Fibroblast of lung (primary cell): ENCODE measurements at regions not wholly inside any gene's neighbourhood (a gene's known extent, or its start where the extent isn't known, plus 50 kb on each side); places are given as distances from the start of the nearest gene placed in this dataset.

Source experiments
- DNase-seq, 2 donors: peaks; one replicate each; pipeline versions ENCODE4 v3.0.0 to v3.0.0-alpha.2; 2010; ENCODE audit warnings: low read depth in 2 of 2
- H2AFZ ChIP-seq: 2 replicates; pipeline ENCODE4 v1.5.1; 2012; ENCODE audit warnings: low read length, control low read depth, inconsistent platforms
- H3K27ac ChIP-seq: 2 replicates; pipeline ENCODE4 v1.5.1; 2011; ENCODE audit warnings: low read length, control low read depth; ENCODE audit not compliant: insufficient read depth
- H3K27me3 ChIP-seq: 2 replicates; pipeline ENCODE4 v1.5.1; 2011; ENCODE audit warnings: mild to moderate bottlenecking, low read length; ENCODE audit not compliant: control insufficient read depth, insufficient read depth
- H3K36me3 ChIP-seq: 2 replicates; pipeline ENCODE4 v1.5.1; 2011; ENCODE audit warnings: low read length; ENCODE audit not compliant: control insufficient read depth, insufficient read depth
- H3K4me1 ChIP-seq: 2 replicates; pipeline ENCODE4 v1.5.1; 2011; ENCODE audit warnings: low read length; ENCODE audit not compliant: control insufficient read depth, insufficient read depth; ENCODE audit errors: extremely low read depth
- H3K4me2 ChIP-seq: 2 replicates; pipeline ENCODE4 v1.5.1; 2011; ENCODE audit warnings: low read length, control low read depth; ENCODE audit not compliant: insufficient read depth; ENCODE audit errors: extremely low read depth
- H3K4me3 ChIP-seq, 4 experiments: fragments of 200-600 bp in 1 of 4; sonication (generic) in 1 of 4; replicated peaks in 1 of 4; 2 replicates each; pipeline ENCODE4 v1.5.1; 2011 to 2016; ENCODE audit warnings: low read length in 4 of 4, low read depth in 3 of 4, mild to moderate bottlenecking in 3 of 4, control low read depth in 2 of 4, inconsistent platforms in 1 of 4, mixed read lengths in 1 of 4; ENCODE audit not compliant: insufficient read depth in 1 of 4; ENCODE audit errors: control extremely low read depth in 1 of 4
- H3K79me2 ChIP-seq: 2 replicates; pipeline ENCODE4 v1.5.1; 2012; ENCODE audit warnings: mild to moderate bottlenecking, low read length, inconsistent platforms; ENCODE audit not compliant: control insufficient read depth, insufficient read depth
- H3K9ac ChIP-seq: 2 replicates; pipeline ENCODE4 v1.5.1; 2011; ENCODE audit warnings: mild to moderate bottlenecking, low read length, control low read depth; ENCODE audit not compliant: insufficient read depth
- H3K9me3 ChIP-seq: 2 replicates; pipeline ENCODE4 v1.5.1; 2012; ENCODE audit warnings: low read depth, low read length; ENCODE audit not compliant: control insufficient read depth, insufficient read depth
- H4K20me1 ChIP-seq: 2 replicates; pipeline ENCODE4 v1.5.1; 2011; ENCODE audit warnings: low read length; ENCODE audit not compliant: control insufficient read depth, insufficient read depth; ENCODE audit errors: extremely low read depth
- EZH2 ChIP-seq: IDR thresholded peaks from 2 replicates; pipeline ENCODE4 v1.5.1; 2012; ENCODE audit warnings: low read length, control low read depth, mild to moderate bottlenecking; ENCODE audit errors: missing control alignments
- TF ChIP-seq, protein P1 (sequence below), 2 donors: IDR thresholded peaks in 1 of 2; conservative IDR thresholded peaks in 1 of 2; 1 replicate in 1 of 2; 2 replicates in 1 of 2; pipeline ENCODE4 v1.5.1; 2011 to 2012; ENCODE audit warnings: low read length in 2 of 2, control low read depth in 1 of 2, inconsistent platforms in 1 of 2, low read depth in 1 of 2, mild to moderate bottlenecking in 1 of 2

DNA sequence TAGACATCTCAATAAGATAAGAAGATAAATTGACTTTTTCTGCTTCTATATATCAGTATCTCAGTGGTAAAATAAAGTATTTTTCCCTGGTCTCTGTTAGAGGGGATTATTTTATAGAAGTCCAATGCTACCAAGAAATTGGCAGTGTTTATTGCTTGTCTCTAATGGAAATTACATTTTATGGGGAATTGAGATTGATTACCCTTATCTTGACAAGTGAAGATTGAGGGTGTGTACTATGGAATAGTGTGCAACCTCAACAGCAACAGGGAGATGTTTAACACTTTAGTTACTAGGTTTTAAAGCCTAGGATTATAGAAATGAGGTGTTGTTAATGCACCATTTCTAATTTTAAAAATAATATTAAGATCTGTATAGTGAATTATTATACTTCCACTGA, 154.8 kb upstream of the ROBO1 start:
- no peak overlapping the region for H3K9ac ChIP-seq
- no peak overlapping the region for H2AFZ ChIP-seq
- H4K20me1 ChIP-seq, result no peaks in the 10 kb centered on the region
- H3K27me3 ChIP-seq, result no peaks in the 10 kb centered on the region
- no peak overlapping the region for H3K4me3 ChIP-seq
- H3K4me2 ChIP-seq, result no peak overlapping the region
- TF ChIP-seq, protein P1, sequence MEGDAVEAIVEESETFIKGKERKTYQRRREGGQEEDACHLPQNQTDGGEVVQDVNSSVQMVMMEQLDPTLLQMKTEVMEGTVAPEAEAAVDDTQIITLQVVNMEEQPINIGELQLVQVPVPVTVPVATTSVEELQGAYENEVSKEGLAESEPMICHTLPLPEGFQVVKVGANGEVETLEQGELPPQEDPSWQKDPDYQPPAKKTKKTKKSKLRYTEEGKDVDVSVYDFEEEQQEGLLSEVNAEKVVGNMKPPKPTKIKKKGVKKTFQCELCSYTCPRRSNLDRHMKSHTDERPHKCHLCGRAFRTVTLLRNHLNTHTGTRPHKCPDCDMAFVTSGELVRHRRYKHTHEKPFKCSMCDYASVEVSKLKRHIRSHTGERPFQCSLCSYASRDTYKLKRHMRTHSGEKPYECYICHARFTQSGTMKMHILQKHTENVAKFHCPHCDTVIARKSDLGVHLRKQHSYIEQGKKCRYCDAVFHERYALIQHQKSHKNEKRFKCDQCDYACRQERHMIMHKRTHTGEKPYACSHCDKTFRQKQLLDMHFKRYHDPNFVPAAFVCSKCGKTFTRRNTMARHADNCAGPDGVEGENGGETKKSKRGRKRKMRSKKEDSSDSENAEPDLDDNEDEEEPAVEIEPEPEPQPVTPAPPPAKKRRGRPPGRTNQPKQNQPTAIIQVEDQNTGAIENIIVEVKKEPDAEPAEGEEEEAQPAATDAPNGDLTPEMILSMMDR (conservative IDR thresholded peaks at IDR 0.05 in 1 of 2, IDR thresholded peaks at IDR 0.05 in 1 of 2; ENCODE audit: low read depth in 1 of 2, low read length in 2 of 2), result no peak
- TF ChIP-seq EZH2, result no peak
- H3K79me2 ChIP-seq, result no peaks in the 10 kb centered on the region
- H3K9me3 ChIP-seq, result no peaks in the 10 kb centered on the region
- no peaks in the 10 kb centered on the region for H3K36me3 ChIP-seq
- no peaks in the 10 kb centered on the region for H3K4me1 ChIP-seq
- no peak overlapping the region for H3K27ac ChIP-seq
- DNase-seq, result no peak

DNA sequence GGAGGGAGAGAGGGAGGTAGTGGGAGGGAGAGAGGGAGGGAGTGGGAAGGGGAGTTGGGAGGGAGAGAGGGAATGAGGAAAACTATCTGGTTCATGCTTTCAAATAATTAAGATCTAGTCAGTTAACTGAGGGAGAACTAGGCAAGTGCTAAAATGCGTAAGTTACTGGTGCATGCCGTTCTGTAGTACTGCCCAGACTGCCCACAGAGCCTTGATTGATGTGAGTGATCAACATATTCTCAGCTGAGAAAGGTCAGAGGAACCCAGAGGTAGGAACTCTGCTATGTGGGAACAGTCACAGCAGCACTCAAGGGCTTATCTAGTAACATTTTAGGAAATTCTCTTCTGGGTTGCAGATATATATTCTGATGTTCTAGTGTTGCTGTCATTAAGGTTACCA, 149.8 kb upstream of the ROBO1 start:
- no peak overlapping the region for H3K4me2 ChIP-seq
- H3K27ac ChIP-seq, result no peak overlapping the region
- H2AFZ ChIP-seq, result no peak overlapping the region
- H3K9me3 ChIP-seq, result no peaks in the 10 kb centered on the region
- H3K4me3 ChIP-seq, result no peak overlapping the region
- no peaks in the 10 kb centered on the region for H3K27me3 ChIP-seq
- no peak for DNase-seq
- no peaks in the 10 kb centered on the region for H3K4me1 ChIP-seq
- no peaks in the 10 kb centered on the region for H3K79me2 ChIP-seq
- TF ChIP-seq, protein P1 (conservative IDR thresholded peaks at IDR 0.05 in 1 of 2, IDR thresholded peaks at IDR 0.05 in 1 of 2; ENCODE audit: low read depth in 1 of 2, low read length in 2 of 2), result no peak
- TF ChIP-seq EZH2, result no peak
- no peaks in the 10 kb centered on the region for H4K20me1 ChIP-seq
- no peak overlapping the region for H3K9ac ChIP-seq
- no peaks in the 10 kb centered on the region for H3K36me3 ChIP-seq

DNA sequence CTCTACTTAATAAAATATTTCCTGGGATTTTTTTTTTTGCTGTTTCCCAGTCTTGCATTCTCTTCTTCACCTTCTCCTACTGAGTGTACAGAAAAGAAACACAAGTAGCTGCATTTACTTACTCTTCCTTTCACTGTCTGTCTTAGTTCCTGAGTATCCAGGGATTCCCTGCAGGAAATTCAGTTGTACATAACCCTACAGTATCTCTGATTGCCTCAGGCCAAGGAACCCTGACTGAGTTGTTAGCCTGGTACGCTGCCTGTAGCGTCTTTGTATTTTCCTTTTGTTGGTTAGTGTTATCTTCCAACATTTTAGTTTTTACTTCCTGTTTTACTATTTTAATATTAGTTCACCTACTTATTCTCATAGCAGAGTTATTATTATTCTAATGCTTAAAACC, 142.5 kb upstream of the ROBO1 start:
- H3K4me1 ChIP-seq, result no peaks in the 10 kb centered on the region
- TF ChIP-seq, protein P1 (conservative IDR thresholded peaks at IDR 0.05 in 1 of 2, IDR thresholded peaks at IDR 0.05 in 1 of 2; ENCODE audit: low read depth in 1 of 2, low read length in 2 of 2), result no peak
- TF ChIP-seq EZH2, result no peak
- no peaks in the 10 kb centered on the region for H3K79me2 ChIP-seq
- no peak overlapping the region for H3K4me3 ChIP-seq
- no peak for DNase-seq
- H3K36me3 ChIP-seq, result no peaks in the 10 kb centered on the region
- no peaks in the 10 kb centered on the region for H3K9me3 ChIP-seq
- H2AFZ ChIP-seq, result no peak overlapping the region
- H3K27ac ChIP-seq, result no peak overlapping the region
- H3K27me3 ChIP-seq, result no peaks in the 10 kb centered on the region
- H4K20me1 ChIP-seq, result no peaks in the 10 kb centered on the region
- no peak overlapping the region for H3K9ac ChIP-seq
- H3K4me2 ChIP-seq, result no peak overlapping the region
